ENCODE measurements at regions not wholly inside any gene's neighbourhood (a gene's known extent, or its start where the extent isn't known, plus 50 kb on each side); places are given as distances from the start of the nearest gene placed in this dataset.

- Histone ChIP-seq H3K27me3 (ENCODE audit: control insufficient read depth in 2 of 2, insufficient read depth in 1 of 2, low read length in 1 of 2) (no peaks in the 10 kb centered on the region), H3K27ac (ENCODE audit: low read depth in 1 of 2, low read length in 1 of 2) (no peak overlapping the region), H3K4me1 (ENCODE audit: control insufficient read depth in 2 of 2, insufficient read depth in 2 of 2, low read length in 2 of 2) (no peaks in the 10 kb centered on the region), H3K4me3 (ENCODE audit: low read length in 2 of 2) (no peak overlapping the region), H3K9me3 (ENCODE audit: control insufficient read depth in 2 of 2, insufficient read depth in 1 of 2, low read length in 1 of 2) (no peaks in the 10 kb centered on the region), H3K36me3 (ENCODE audit: control insufficient read depth in 2 of 2, insufficient read depth in 2 of 2, low read length in 1 of 2) (no peaks in the 10 kb centered on the region)
- no peak for DNase-seq (ENCODE audit: low read depth in 6 of 9, low spot score in 9 of 9)
- WGBS: 90% methylated on average over 7 of the region's 7 CpGs
Measured at GRCh38 chr7:130936202-130936931, 202.4 kb upstream of the KLF14 start.

GRCh38 chr7:130937016-130937415 is 203.0 kb upstream of the KLF14 start:
- no peaks in the 10 kb centered on the region for H3K4me1 ChIP-seq (ENCODE audit: control insufficient read depth in 2 of 2, insufficient read depth in 2 of 2, low read length in 2 of 2)
- no peak overlapping the region for H3K27ac ChIP-seq (ENCODE audit: low read depth in 1 of 2, low read length in 1 of 2)

GRCh38 chr7:130937830-130938229 is 203.8 kb upstream of the KLF14 start:
- DNase-seq (ENCODE audit: low read depth in 6 of 9, low spot score in 9 of 9): no peak
- Histone ChIP-seq H3K27me3 (ENCODE audit: control insufficient read depth in 2 of 2, insufficient read depth in 1 of 2, low read length in 1 of 2) (no peaks in the 10 kb centered on the region), H3K9me3 (ENCODE audit: control insufficient read depth in 2 of 2, insufficient read depth in 1 of 2, low read length in 1 of 2) (no peaks in the 10 kb centered on the region), H3K36me3 (ENCODE audit: control insufficient read depth in 2 of 2, insufficient read depth in 2 of 2, low read length in 1 of 2) (no peaks in the 10 kb centered on the region), H3K27ac (ENCODE audit: low read depth in 1 of 2, low read length in 1 of 2) (no peak overlapping the region), H3K4me3 (ENCODE audit: low read length in 2 of 2) (no peak overlapping the region), H3K4me1 (ENCODE audit: control insufficient read depth in 2 of 2, insufficient read depth in 2 of 2, low read length in 2 of 2) (no peaks in the 10 kb centered on the region)
- 98% methylated on average over 3 of the region's 3 CpGs for WGBS

More at GRCh38 chr7:130937016-130937415, 203.0 kb upstream of the KLF14 start:
- no peaks in the 10 kb centered on the region for H3K9me3 ChIP-seq (ENCODE audit: control insufficient read depth in 2 of 2, insufficient read depth in 1 of 2, low read length in 1 of 2)
- no peak for DNase-seq (ENCODE audit: low read depth in 6 of 9, low spot score in 9 of 9)
- no peaks in the 10 kb centered on the region for H3K27me3 ChIP-seq (ENCODE audit: control insufficient read depth in 2 of 2, insufficient read depth in 1 of 2, low read length in 1 of 2)
- no peak overlapping the region for H3K4me3 ChIP-seq (ENCODE audit: low read length in 2 of 2)
- no peaks in the 10 kb centered on the region for H3K36me3 ChIP-seq (ENCODE audit: control insufficient read depth in 2 of 2, insufficient read depth in 2 of 2, low read length in 1 of 2)
- WGBS: 97% methylated on average over 2 of the region's 2 CpGs

GRCh38 chr7:130938661-130939060 is 204.7 kb upstream of the KLF14 start:
- Histone ChIP-seq H3K27ac (ENCODE audit: low read depth in 1 of 2, low read length in 1 of 2) (no peak overlapping the region), H3K36me3 (ENCODE audit: control insufficient read depth in 2 of 2, insufficient read depth in 2 of 2, low read length in 1 of 2) (no peaks in the 10 kb centered on the region), H3K4me1 (ENCODE audit: control insufficient read depth in 2 of 2, insufficient read depth in 2 of 2, low read length in 2 of 2) (peaks cover 0 to 2% of the 10 kb centered on the region in 2 donors), H3K4me3 (ENCODE audit: low read length in 2 of 2) (no peak overlapping the region), H3K27me3 (ENCODE audit: control insufficient read depth in 2 of 2, insufficient read depth in 1 of 2, low read length in 1 of 2) (no peaks in the 10 kb centered on the region), H3K9me3 (ENCODE audit: control insufficient read depth in 2 of 2, insufficient read depth in 1 of 2, low read length in 1 of 2) (no peaks in the 10 kb centered on the region)
- WGBS: 68% methylated on average over 4 of the region's 4 CpGs
- no peak for DNase-seq (ENCODE audit: low read depth in 6 of 9, low spot score in 9 of 9)

GRCh38 chr7:130939321-130940095 is 205.5 kb upstream of the KLF14 start:
- H3K36me3 ChIP-seq (ENCODE audit: control insufficient read depth in 2 of 2, insufficient read depth in 2 of 2, low read length in 1 of 2): no peaks in the 10 kb centered on the region
- no peak for DNase-seq (ENCODE audit: low read depth in 6 of 9, low spot score in 9 of 9)
- no peaks in the 10 kb centered on the region for H3K9me3 ChIP-seq (ENCODE audit: control insufficient read depth in 2 of 2, insufficient read depth in 1 of 2, low read length in 1 of 2)
- WGBS: 95% methylated on average over 3 of the region's 3 CpGs
- no peak overlapping the region for H3K27ac ChIP-seq (ENCODE audit: low read depth in 1 of 2, low read length in 1 of 2)
- peaks cover 0 to 2% of the 10 kb centered on the region in 2 donors for H3K4me1 ChIP-seq (ENCODE audit: control insufficient read depth in 2 of 2, insufficient read depth in 2 of 2, low read length in 2 of 2)
- H3K27me3 ChIP-seq (ENCODE audit: control insufficient read depth in 2 of 2, insufficient read depth in 1 of 2, low read length in 1 of 2): no peaks in the 10 kb centered on the region
- H3K4me3 ChIP-seq (ENCODE audit: low read length in 2 of 2): no peak overlapping the region

- no peak overlapping the region for H3K4me3 ChIP-seq (ENCODE audit: low read length in 2 of 2)
- 86% methylated on average over 2 of the region's 2 CpGs for WGBS
- no peak for DNase-seq (ENCODE audit: low read depth in 6 of 9, low spot score in 9 of 9)
- no peaks in the 10 kb centered on the region for H3K9me3 ChIP-seq (ENCODE audit: control insufficient read depth in 2 of 2, insufficient read depth in 1 of 2, low read length in 1 of 2)
- H3K36me3 ChIP-seq (ENCODE audit: control insufficient read depth in 2 of 2, insufficient read depth in 2 of 2, low read length in 1 of 2): no peaks in the 10 kb centered on the region
- no peaks in the 10 kb centered on the region for H3K27me3 ChIP-seq (ENCODE audit: control insufficient read depth in 2 of 2, insufficient read depth in 1 of 2, low read length in 1 of 2)
- no peak overlapping the region for H3K27ac ChIP-seq (ENCODE audit: low read depth in 1 of 2, low read length in 1 of 2)
- H3K4me1 ChIP-seq (ENCODE audit: control insufficient read depth in 2 of 2, insufficient read depth in 2 of 2, low read length in 2 of 2): peaks cover under 1 to 2% of the 10 kb centered on the region in 2 donors
Measured at GRCh38 chr7:130940326-130940725, 206.3 kb upstream of the KLF14 start.

GRCh38 chr7:130940907-130941306 is 206.9 kb upstream of the KLF14 start:
- WGBS: 81% methylated on average over 7 of the region's 7 CpGs
- no peak for DNase-seq (ENCODE audit: low read depth in 6 of 9, low spot score in 9 of 9)
- Histone ChIP-seq H3K27ac (ENCODE audit: low read depth in 1 of 2, low read length in 1 of 2) (peak overlapping the region; percentile 15 to 46), H3K4me1 (ENCODE audit: control insufficient read depth in 2 of 2, insufficient read depth in 2 of 2, low read length in 2 of 2) (peaks cover 2 to 4% of the 10 kb centered on the region in 2 donors), H3K9me3 (ENCODE audit: control insufficient read depth in 2 of 2, insufficient read depth in 1 of 2, low read length in 1 of 2) (no peaks in the 10 kb centered on the region), H3K4me3 (ENCODE audit: low read length in 2 of 2) (peak overlapping the region; percentile 6 to 21), H3K36me3 (ENCODE audit: control insufficient read depth in 2 of 2, insufficient read depth in 2 of 2, low read length in 1 of 2) (no peaks in the 10 kb centered on the region), H3K27me3 (ENCODE audit: control insufficient read depth in 2 of 2, insufficient read depth in 1 of 2, low read length in 1 of 2) (no peaks in the 10 kb centered on the region)

- WGBS: 72% methylated on average over 20 of the region's 20 CpGs
- Histone ChIP-seq H3K36me3 (ENCODE audit: control insufficient read depth in 2 of 2, insufficient read depth in 2 of 2, low read length in 1 of 2) (no peaks in the 10 kb centered on the region), H3K4me3 (ENCODE audit: low read length in 2 of 2) (peak overlapping the region; percentile 6 to 21), H3K9me3 (ENCODE audit: control insufficient read depth in 2 of 2, insufficient read depth in 1 of 2, low read length in 1 of 2) (no peaks in the 10 kb centered on the region), H3K4me1 (ENCODE audit: control insufficient read depth in 2 of 2, insufficient read depth in 2 of 2, low read length in 2 of 2) (peaks cover 2 to 4% of the 10 kb centered on the region in 2 donors), H3K27me3 (ENCODE audit: control insufficient read depth in 2 of 2, insufficient read depth in 1 of 2, low read length in 1 of 2) (no peaks in the 10 kb centered on the region), H3K27ac (ENCODE audit: low read depth in 1 of 2, low read length in 1 of 2) (peak overlapping the region; percentile 68 to 72)
- no peak for DNase-seq (ENCODE audit: low read depth in 6 of 9, low spot score in 9 of 9)
Measured at GRCh38 chr7:130941322-130942210, 207.6 kb upstream of the KLF14 start.
